IPS DF 6.9 (cell line): ENCODE measurements at regions not wholly inside any gene's neighbourhood (a gene's known extent, or its start where the extent isn't known, plus 50 kb on each side); places are given as distances from the start of the nearest gene placed in this dataset.

Experiments used
- DNase-seq: peaks from one replicate; pipeline ENCODE4 v3.0.0-alpha.2; 2013; ENCODE audit warnings: low read depth, low spot score
- H3K27ac ChIP-seq: one replicate; pipeline ENCODE4 v1.5.1; 2013; ENCODE audit warnings: low read length, control low read depth
- H3K27me3 ChIP-seq: 2 replicates; pipeline ENCODE4 v1.6.1; 2013; ENCODE audit warnings: mild to moderate bottlenecking, low read length; ENCODE audit not compliant: control insufficient read depth, insufficient read depth
- H3K36me3 ChIP-seq: 2 replicates; pipeline ENCODE4 v1.6.1; 2013; ENCODE audit warnings: low read length; ENCODE audit not compliant: control insufficient read depth, insufficient read depth
- H3K4me1 ChIP-seq: 2 replicates; pipeline ENCODE4 v1.6.1; 2013; ENCODE audit warnings: low read length; ENCODE audit not compliant: control insufficient read depth, insufficient read depth
- H3K4me3 ChIP-seq: 2 replicates; pipeline ENCODE4 v1.5.1; 2013; ENCODE audit warnings: mild to moderate bottlenecking, low read length
- H3K9me3 ChIP-seq: 2 replicates; pipeline ENCODE4 v1.6.1; 2013; ENCODE audit warnings: low read length, inconsistent platforms; ENCODE audit not compliant: control insufficient read depth, insufficient read depth
- whole genome bisulfite sequencing: extraction: QIAGEN DNeasy Blood & Tissue Kit; methylation state at CpG from one replicate; pipeline ENCODE4 v1.1.7; 2013; ENCODE audit warnings: mixed read lengths, missing lambda C conversion rate; ENCODE audit not compliant: insufficient read length, insufficient coverage; 5-methylcytosine and 5-hydroxymethylcytosine counted together

GRCh38 chr17:53891726-53892125 is 69.0 kb downstream of the KIF2B start:
- Histone ChIP-seq H3K27ac (no peak overlapping the region), H3K36me3 (no peaks in the 10 kb centered on the region), H3K9me3 (no peaks in the 10 kb centered on the region), H3K27me3 (no peaks in the 10 kb centered on the region), H3K4me1 (no peaks in the 10 kb centered on the region), H3K4me3 (no peak overlapping the region)
- DNase-seq, result no peak
- WGBS, result no CpG with 5 or more reads among the region's 4 CpGs

- Histone ChIP-seq H3K4me3 (no peak overlapping the region), H3K27me3 (no peaks in the 10 kb centered on the region), H3K9me3 (no peaks in the 10 kb centered on the region), H3K4me1 (no peaks in the 10 kb centered on the region), H3K27ac (no peak overlapping the region), H3K36me3 (no peaks in the 10 kb centered on the region)
- whole genome bisulfite sequencing, result no CpG with 5 or more reads among the region's 3 CpGs
- no peak for DNase-seq
Observed at GRCh38 chr17:53892222-53892621, 69.5 kb downstream of the KIF2B start.

- Histone ChIP-seq H3K4me1 (no peaks in the 10 kb centered on the region), H3K27me3 (no peaks in the 10 kb centered on the region), H3K9me3 (no peaks in the 10 kb centered on the region), H3K4me3 (no peak overlapping the region), H3K36me3 (no peaks in the 10 kb centered on the region), H3K27ac (no peak overlapping the region)
- DNase-seq, result no peak
- no CpG with 5 or more reads among the region's 1 CpG for WGBS
Observed at GRCh38 chr17:53894591-53894990, 71.9 kb downstream of the KIF2B start.

GRCh38 chr17:53896047-53896446 is 73.3 kb downstream of the KIF2B start:
- Histone ChIP-seq H3K4me1 (no peaks in the 10 kb centered on the region), H3K27me3 (no peaks in the 10 kb centered on the region), H3K36me3 (no peaks in the 10 kb centered on the region), H3K4me3 (no peak overlapping the region), H3K9me3 (no peaks in the 10 kb centered on the region), H3K27ac (no peak overlapping the region)
- WGBS, result no CpG with 5 or more reads among the region's 1 CpG
- no peak for DNase-seq

- Histone ChIP-seq H3K36me3 (no peaks in the 10 kb centered on the region), H3K27me3 (no peaks in the 10 kb centered on the region), H3K9me3 (no peaks in the 10 kb centered on the region), H3K4me3 (no peak overlapping the region), H3K4me1 (no peaks in the 10 kb centered on the region), H3K27ac (no peak overlapping the region)
- no CpG with 5 or more reads among the region's 1 CpG for WGBS
- DNase-seq, result no peak
Observed at GRCh38 chr17:53900951-53901350, 78.2 kb downstream of the KIF2B start.

- H3K9me3 ChIP-seq, result no peaks in the 10 kb centered on the region
- H3K27ac ChIP-seq, result no peak overlapping the region
- no peak for DNase-seq
- no peaks in the 10 kb centered on the region for H3K36me3 ChIP-seq
- H3K4me1 ChIP-seq, result no peaks in the 10 kb centered on the region
- WGBS, result no CpG with 5 or more reads among the region's 1 CpG
- no peaks in the 10 kb centered on the region for H3K27me3 ChIP-seq
- H3K4me3 ChIP-seq, result no peak overlapping the region
Observed at GRCh38 chr17:53907435-53907834, 84.7 kb downstream of the KIF2B start.

GRCh38 chr17:53909802-53910201 is 87.1 kb downstream of the KIF2B start:
- no peaks in the 10 kb centered on the region for H3K9me3 ChIP-seq
- no peak for DNase-seq
- no peaks in the 10 kb centered on the region for H3K27me3 ChIP-seq
- no peak overlapping the region for H3K27ac ChIP-seq
- H3K4me3 ChIP-seq, result no peak overlapping the region
- no peaks in the 10 kb centered on the region for H3K36me3 ChIP-seq
- WGBS, result no CpG with 5 or more reads among the region's 3 CpGs
- no peaks in the 10 kb centered on the region for H3K4me1 ChIP-seq

GRCh38 chr17:53912117-53912516 is 89.4 kb downstream of the KIF2B start:
- no peaks in the 10 kb centered on the region for H3K9me3 ChIP-seq
- no peaks in the 10 kb centered on the region for H3K4me1 ChIP-seq
- H3K27me3 ChIP-seq, result no peaks in the 10 kb centered on the region
- H3K36me3 ChIP-seq, result no peaks in the 10 kb centered on the region
- H3K27ac ChIP-seq, result no peak overlapping the region
- 100% methylated on average over 1 of the region's 1 CpG for WGBS
- no peak overlapping the region for H3K4me3 ChIP-seq
- DNase-seq, result no peak

- Histone ChIP-seq H3K9me3 (no peaks in the 10 kb centered on the region), H3K36me3 (no peaks in the 10 kb centered on the region), H3K27ac (no peak overlapping the region), H3K27me3 (no peaks in the 10 kb centered on the region), H3K4me3 (no peak overlapping the region), H3K4me1 (no peaks in the 10 kb centered on the region)
- no CpG with 5 or more reads among the region's 1 CpG for WGBS
- no peak for DNase-seq
Observed at GRCh38 chr17:53919356-53919755, 96.6 kb downstream of the KIF2B start.

- no peak overlapping the region for H3K27ac ChIP-seq
- H3K36me3 ChIP-seq, result no peaks in the 10 kb centered on the region
- no peaks in the 10 kb centered on the region for H3K27me3 ChIP-seq
- H3K9me3 ChIP-seq, result no peaks in the 10 kb centered on the region
- DNase-seq, result no peak
- WGBS, result no CpG with 5 or more reads among the region's 4 CpGs
- H3K4me1 ChIP-seq, result no peaks in the 10 kb centered on the region
- H3K4me3 ChIP-seq, result no peak overlapping the region
Observed at GRCh38 chr17:53924530-53925455, 102.1 kb downstream of the KIF2B start.

GRCh38 chr17:53932386-53932785 is 109.7 kb downstream of the KIF2B start:
- H3K9me3 ChIP-seq, result no peaks in the 10 kb centered on the region
- H3K36me3 ChIP-seq, result no peaks in the 10 kb centered on the region
- no CpG with 5 or more reads among the region's 2 CpGs for WGBS
- H3K4me3 ChIP-seq, result no peak overlapping the region
- H3K27ac ChIP-seq, result no peak overlapping the region
- no peaks in the 10 kb centered on the region for H3K4me1 ChIP-seq
- no peaks in the 10 kb centered on the region for H3K27me3 ChIP-seq
- DNase-seq, result no peak
